K562 (cell line): ENCODE measurements at regions not wholly inside any gene's neighbourhood (a gene's known extent, or its start where the extent isn't known, plus 50 kb on each side); places are given as distances from the start of the nearest gene placed in this dataset.

ENCODE experiments used
- RCOR1 ChIP-seq, 2 experiments: IDR thresholded peaks; 2 replicates each; pipeline ENCODE4 v1.6.1; 2012; ENCODE audit warnings: low read depth in 2 of 2, low read length in 2 of 2, borderline replicate concordance in 1 of 2, improper control_type of control experiment in 1 of 2
- TF ChIP-seq, protein P1 (sequence below): IDR thresholded peaks from 2 replicates; pipeline ENCODE4 v1.6.1; 2016; ENCODE audit warnings: missing genetic modification characterization, missing compliant biosample characterization
- TF ChIP-seq, protein P2 (sequence below), 2 experiments: fragments of 450-650 bp; IDR thresholded peaks; 2 replicates each; pipeline ENCODE4 v1.6.1; 2016

- TF ChIP-seq, protein P1, sequence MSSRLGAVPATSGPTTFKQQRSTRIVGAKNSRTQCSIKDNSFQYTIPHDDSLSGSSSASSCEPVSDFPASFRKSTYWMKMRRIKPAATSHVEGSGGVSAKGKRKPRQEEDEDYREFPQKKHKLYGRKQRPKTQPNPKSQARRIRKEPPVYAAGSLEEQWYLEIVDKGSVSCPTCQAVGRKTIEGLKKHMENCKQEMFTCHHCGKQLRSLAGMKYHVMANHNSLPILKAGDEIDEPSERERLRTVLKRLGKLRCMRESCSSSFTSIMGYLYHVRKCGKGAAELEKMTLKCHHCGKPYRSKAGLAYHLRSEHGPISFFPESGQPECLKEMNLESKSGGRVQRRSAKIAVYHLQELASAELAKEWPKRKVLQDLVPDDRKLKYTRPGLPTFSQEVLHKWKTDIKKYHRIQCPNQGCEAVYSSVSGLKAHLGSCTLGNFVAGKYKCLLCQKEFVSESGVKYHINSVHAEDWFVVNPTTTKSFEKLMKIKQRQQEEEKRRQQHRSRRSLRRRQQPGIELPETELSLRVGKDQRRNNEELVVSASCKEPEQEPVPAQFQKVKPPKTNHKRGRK = peak; percentile 94
- TF ChIP-seq RCOR1 (IDR thresholded peaks at IDR 0.05; ENCODE audit: borderline replicate concordance in 1 of 2, low read depth in 2 of 2, low read length in 2 of 2) = no peak
- TF ChIP-seq, protein P2, sequence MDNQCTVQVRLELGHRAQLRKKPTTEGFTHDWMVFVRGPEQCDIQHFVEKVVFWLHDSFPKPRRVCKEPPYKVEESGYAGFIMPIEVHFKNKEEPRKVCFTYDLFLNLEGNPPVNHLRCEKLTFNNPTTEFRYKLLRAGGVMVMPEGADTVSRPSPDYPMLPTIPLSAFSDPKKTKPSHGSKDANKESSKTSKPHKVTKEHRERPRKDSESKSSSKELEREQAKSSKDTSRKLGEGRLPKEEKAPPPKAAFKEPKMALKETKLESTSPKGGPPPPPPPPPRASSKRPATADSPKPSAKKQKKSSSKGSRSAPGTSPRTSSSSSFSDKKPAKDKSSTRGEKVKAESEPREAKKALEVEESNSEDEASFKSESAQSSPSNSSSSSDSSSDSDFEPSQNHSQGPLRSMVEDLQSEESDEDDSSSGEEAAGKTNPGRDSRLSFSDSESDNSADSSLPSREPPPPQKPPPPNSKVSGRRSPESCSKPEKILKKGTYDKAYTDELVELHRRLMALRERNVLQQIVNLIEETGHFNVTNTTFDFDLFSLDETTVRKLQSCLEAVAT (IDR thresholded peaks at IDR 0.05) = peak in 1 of 2 experiments; percentile 47; a peak in 1 of 4 replicates
Measured at GRCh38 chrX:2610246-2611170, 80.6 kb upstream of the CD99 start (continued).
